GM19328 (cell line): ENCODE measurements at regions not wholly inside any gene's neighbourhood (a gene's known extent, or its start where the extent isn't known, plus 50 kb on each side); places are given as distances from the start of the nearest gene placed in this dataset.
"Not testable (repeated sequence)": the region's sequence is repeated elsewhere in the genome, so short reads cannot be mapped to it uniquely, and the experiment has no call there.

Experiments
- ATAC-seq: cut with Tn5 transposase; IDR thresholded peaks from one replicate; pipeline ENCODE4 v1.9.1; 2021; ENCODE audit warnings: mild to moderate bottlenecking, moderate library complexity; ENCODE audit not compliant: unreplicated experiment

GRCh38 chr2:17148407-17149145 is 369.7 kb downstream of the RAD51AP2 start:
- no peak for ATAC-seq

- ATAC-seq = no peak
These were observed 371.9 kb downstream of the RAD51AP2 start for GRCh38 chr2:17146358-17146757.

- no peak for ATAC-seq
These were observed 381.4 kb downstream of the RAD51AP2 start for GRCh38 chr2:17136877-17137276.

GRCh38 chr2:17136231-17136630 is 382.0 kb downstream of the RAD51AP2 start:
- no peak for ATAC-seq

- no peak for ATAC-seq
These were observed 382.6 kb downstream of the RAD51AP2 start for GRCh38 chr2:17135619-17136018.

GRCh38 chr2:17133052-17133671 is 385.1 kb downstream of the RAD51AP2 start:
- ATAC-seq = no peak

GRCh38 chr2:17130627-17131026 is 387.6 kb downstream of the RAD51AP2 start:
- not testable (repeated sequence) for ATAC-seq

GRCh38 chr2:17125989-17126620 is 392.1 kb downstream of the RAD51AP2 start:
- ATAC-seq = no peak

GRCh38 chr2:17124575-17125318 is 393.5 kb downstream of the RAD51AP2 start:
- ATAC-seq = no peak

GRCh38 chr2:17122887-17123501 is 395.2 kb downstream of the RAD51AP2 start:
- ATAC-seq = no peak

- ATAC-seq = no peak
These were observed 402.8 kb downstream of the RAD51AP2 start for GRCh38 chr2:17115466-17115865.

GRCh38 chr2:17115042-17115441 is 403.2 kb downstream of the RAD51AP2 start:
- no peak for ATAC-seq

GRCh38 chr2:17107871-17108270 is 410.4 kb downstream of the RAD51AP2 start:
- no peak for ATAC-seq

- ATAC-seq = no peak
These were observed 411.1 kb downstream of the RAD51AP2 start for GRCh38 chr2:17107151-17107550.

GRCh38 chr2:17106418-17106817 is 411.8 kb downstream of the RAD51AP2 start:
- ATAC-seq = no peak

GRCh38 chr2:17104454-17104853 is 413.8 kb downstream of the RAD51AP2 start:
- no peak for ATAC-seq

GRCh38 chr2:17101596-17101995 is 416.6 kb downstream of the RAD51AP2 start:
- no peak for ATAC-seq

GRCh38 chr2:17101091-17101490 is 417.1 kb downstream of the RAD51AP2 start:
- no peak for ATAC-seq

GRCh38 chr2:17095340-17095739 is 422.9 kb downstream of the RAD51AP2 start:
- ATAC-seq = no peak

GRCh38 chr2:17093712-17094111 is 424.5 kb downstream of the RAD51AP2 start:
- no peak for ATAC-seq

GRCh38 chr2:17086990-17087389 is 421.4 kb upstream of the CYRIA start:
- ATAC-seq = no peak
